ENCODE measurements at regions not wholly inside any gene's neighbourhood (a gene's known extent, or its start where the extent isn't known, plus 50 kb on each side); places are given as distances from the start of the nearest gene placed in this dataset.
"Not testable (repeated sequence)": the region's sequence is repeated elsewhere in the genome, so short reads cannot be mapped to it uniquely, and the experiment has no call there.

- H3K9me3 Mint-ChIP-seq: no peaks in the 10 kb centered on the region
- 80 to 100% methylated on average over 1 to 2 of the region's 2 CpGs for WGBS, 2 experiments (ENCODE audit: insufficient coverage in 1 of 2, insufficient read length in 1 of 2)
- H3K27ac Mint-ChIP-seq: no peak overlapping the region
- no peaks in the 10 kb centered on the region for H3K4me1 ChIP-seq (ENCODE audit: control insufficient read depth, insufficient read depth, low read length)
- no peaks in the 10 kb centered on the region for H3K9me3 ChIP-seq (ENCODE audit: control insufficient read depth, low read length)
- H3K4me3 Mint-ChIP-seq: no peak overlapping the region
- H3K36me3 Mint-ChIP-seq (ENCODE audit: low read depth): no peaks in the 10 kb centered on the region
- no peak for TF ChIP-seq CTCF (conservative IDR thresholded peaks at IDR 0.05)
- H3K27ac ChIP-seq (ENCODE audit: low read depth, low read length): no peak overlapping the region
- H3K36me3 ChIP-seq (ENCODE audit: control insufficient read depth, insufficient read depth, low read length): no peaks in the 10 kb centered on the region
- no peak overlapping the region for H3K4me3 ChIP-seq (ENCODE audit: low read length)
- no peak for DNase-seq
- no peaks in the 10 kb centered on the region for H3K27me3 Mint-ChIP-seq (ENCODE audit: insufficient read depth)
- H3K27me3 ChIP-seq (ENCODE audit: control insufficient read depth, insufficient read depth, low read length, poor library complexity, severe bottlenecking): no peaks in the 10 kb centered on the region
- H3K4me1 Mint-ChIP-seq: no peaks in the 10 kb centered on the region
- no peak overlapping the region for H3K9ac ChIP-seq (ENCODE audit: extremely low read depth, low read length, poor library complexity, severe bottlenecking)
These were observed 314.1 kb downstream of the SV2B start for GRCh38 chr15:91414124-91414523.

GRCh38 chr15:91415258-91415657 lies 315.2 kb downstream of the SV2B start:
- not testable (repeated sequence) for H3K9ac ChIP-seq (ENCODE audit: extremely low read depth, low read length, poor library complexity, severe bottlenecking); H3K4me1 Mint-ChIP-seq; H3K9me3 Mint-ChIP-seq; DNase-seq; H3K4me3 Mint-ChIP-seq; H3K27me3 ChIP-seq (ENCODE audit: control insufficient read depth, insufficient read depth, low read length, poor library complexity, severe bottlenecking); H3K27me3 Mint-ChIP-seq (ENCODE audit: insufficient read depth); H3K36me3 ChIP-seq (ENCODE audit: control insufficient read depth, insufficient read depth, low read length); H3K27ac ChIP-seq (ENCODE audit: low read depth, low read length); H3K36me3 Mint-ChIP-seq (ENCODE audit: low read depth); H3K9me3 ChIP-seq (ENCODE audit: control insufficient read depth, low read length); H3K4me1 ChIP-seq (ENCODE audit: control insufficient read depth, insufficient read depth, low read length); H3K27ac Mint-ChIP-seq; H3K4me3 ChIP-seq (ENCODE audit: low read length)
- 90% methylated on average over 3 of the region's 4 CpGs; no CpG with 5 or more reads in 1 of the 2 experiments for WGBS, 2 experiments (ENCODE audit: insufficient coverage in 1 of 2, insufficient read length in 1 of 2)

- no peaks in the 10 kb centered on the region for H3K9me3 Mint-ChIP-seq
- H3K9ac ChIP-seq (ENCODE audit: extremely low read depth, low read length, poor library complexity, severe bottlenecking): no peak overlapping the region
- TF ChIP-seq CTCF (conservative IDR thresholded peaks at IDR 0.05): no peak
- no peak overlapping the region for H3K27ac ChIP-seq (ENCODE audit: low read depth, low read length)
- 50 to 85% methylated on average over 1 to 2 of the region's 2 CpGs for WGBS, 2 experiments (ENCODE audit: insufficient coverage in 1 of 2, insufficient read length in 1 of 2)
- no peaks in the 10 kb centered on the region for H3K9me3 ChIP-seq (ENCODE audit: control insufficient read depth, low read length)
- no peaks in the 10 kb centered on the region for H3K36me3 ChIP-seq (ENCODE audit: control insufficient read depth, insufficient read depth, low read length)
- no peak overlapping the region for H3K27ac Mint-ChIP-seq
- H3K4me3 ChIP-seq (ENCODE audit: low read length): no peak overlapping the region
- no peaks in the 10 kb centered on the region for H3K27me3 ChIP-seq (ENCODE audit: control insufficient read depth, insufficient read depth, low read length, poor library complexity, severe bottlenecking)
- no peaks in the 10 kb centered on the region for H3K27me3 Mint-ChIP-seq (ENCODE audit: insufficient read depth)
- no peaks in the 10 kb centered on the region for H3K4me1 ChIP-seq (ENCODE audit: control insufficient read depth, insufficient read depth, low read length)
- peaks cover 10% of the 10 kb centered on the region for H3K4me1 Mint-ChIP-seq
- no peak for DNase-seq
- no peaks in the 10 kb centered on the region for H3K36me3 Mint-ChIP-seq (ENCODE audit: low read depth)
- no peak overlapping the region for H3K4me3 Mint-ChIP-seq
These were observed 320.6 kb downstream of the SV2B start for GRCh38 chr15:91420689-91421088.

- peaks cover 10% of the 10 kb centered on the region for H3K4me1 Mint-ChIP-seq
- H3K27me3 ChIP-seq (ENCODE audit: control insufficient read depth, insufficient read depth, low read length, poor library complexity, severe bottlenecking): no peaks in the 10 kb centered on the region
- no peak overlapping the region for H3K27ac Mint-ChIP-seq
These were observed 322.7 kb downstream of the SV2B start for GRCh38 chr15:91422797-91423196.

More at GRCh38 chr15:91422797-91423196, 322.7 kb downstream of the SV2B start:
- no peaks in the 10 kb centered on the region for H3K36me3 ChIP-seq (ENCODE audit: control insufficient read depth, insufficient read depth, low read length)
- WGBS, 2 experiments (ENCODE audit: insufficient coverage in 1 of 2, insufficient read length in 1 of 2): 9 to 22% methylated on average over 1 of the region's 1 CpG
- peak; percentile 60 for DNase-seq
- no peak overlapping the region for H3K27ac ChIP-seq (ENCODE audit: low read depth, low read length)
- no peak for TF ChIP-seq CTCF (conservative IDR thresholded peaks at IDR 0.05)
- H3K36me3 Mint-ChIP-seq (ENCODE audit: low read depth): no peaks in the 10 kb centered on the region
- no peak overlapping the region for H3K4me3 Mint-ChIP-seq
- no peak overlapping the region for H3K4me3 ChIP-seq (ENCODE audit: low read length)
- no peaks in the 10 kb centered on the region for H3K9me3 ChIP-seq (ENCODE audit: control insufficient read depth, low read length)
- no peak overlapping the region for H3K9ac ChIP-seq (ENCODE audit: extremely low read depth, low read length, poor library complexity, severe bottlenecking)
- no peaks in the 10 kb centered on the region for H3K4me1 ChIP-seq (ENCODE audit: control insufficient read depth, insufficient read depth, low read length)
- H3K27me3 Mint-ChIP-seq (ENCODE audit: insufficient read depth): peaks cover 2% of the 10 kb centered on the region
- H3K9me3 Mint-ChIP-seq: no peaks in the 10 kb centered on the region
